ENCODE measurements at regions not wholly inside any gene's neighbourhood (a gene's known extent, or its start where the extent isn't known, plus 50 kb on each side); places are given as distances from the start of the nearest gene placed in this dataset.
A peak's percentile ranks its signal among the peaks of the same experiment; 100 is the strongest.

GRCh38 chr13:111539252-111539651, 218.8 kb downstream of the TEX29 start:
- Histone ChIP-seq H3K27ac (ENCODE audit: insufficient read length, low read depth, low read length) (no peak overlapping the region), H3K23ac (ENCODE audit: insufficient read length, low read depth, low read length) (no peak overlapping the region), H3K9me3 (ENCODE audit: control insufficient read depth, low read depth, low read length) (no peaks in the 10 kb centered on the region), H3K4me1 (ENCODE audit: insufficient read depth, low read length) (peaks cover 5% of the 10 kb centered on the region; the same call in 1 of the 2 replicates), H4K91ac (ENCODE audit: insufficient read length, low read depth, low read length) (no peak overlapping the region), H2AK5ac (ENCODE audit: insufficient read length, low read length) (no peak overlapping the region), H3T11ph (ENCODE audit: low read length) (no peak overlapping the region), H2BK15ac (ENCODE audit: low read depth, low read length) (no peak overlapping the region), H3K79me1 (ENCODE audit: insufficient read depth, low read depth, low read length, poor library complexity, severe bottlenecking) (no peaks in the 10 kb centered on the region), H2AFZ (ENCODE audit: low read length) (no peak overlapping the region), H4K20me1 (ENCODE audit: control insufficient read depth, insufficient read depth, insufficient read length) (no peaks in the 10 kb centered on the region), H3K79me2 (ENCODE audit: insufficient read depth, low read length) (no peaks in the 10 kb centered on the region), H3K27me3 (ENCODE audit: insufficient read depth, low read length) (peaks cover 2% of the 10 kb centered on the region; the same call in 1 of the 2 replicates), H4K8ac (replicated peaks; ENCODE audit: insufficient read length, low read depth, low read length) (no peak overlapping the region), H4K5ac (ENCODE audit: insufficient read length, low read depth, low read length) (no peak overlapping the region), H3K4ac (ENCODE audit: low read depth, low read length) (no peak overlapping the region), H2BK5ac (ENCODE audit: insufficient read length, low read length) (no peak overlapping the region), H2BK12ac (ENCODE audit: insufficient read length, low read depth, low read length) (no peak overlapping the region), H3K18ac (ENCODE audit: insufficient read length, low read depth, low read length) (no peak overlapping the region), H3K23me2 (ENCODE audit: insufficient read length, low read depth, low read length, poor library complexity, severe bottlenecking) (peaks cover 6% of the 10 kb centered on the region), H3K56ac (ENCODE audit: insufficient read length, low read depth, low read length) (no peak overlapping the region), H2BK120ac (ENCODE audit: low read depth, low read length, poor library complexity, severe bottlenecking) (no peak overlapping the region), H2BK20ac (ENCODE audit: low read depth, low read length, poor library complexity, severe bottlenecking) (no peak overlapping the region), H3K9ac (ENCODE audit: extremely low read depth, insufficient read length, low read length) (no peak overlapping the region), H3K4me2 (ENCODE audit: insufficient read depth, insufficient read length, low read length) (no peak overlapping the region), H3K14ac (ENCODE audit: insufficient read depth, low read length) (no peak overlapping the region)
- Mint-ChIP-seq H3K4me3 (no peak overlapping the region), H3K4me1 (peaks cover 35 to 51% of the 10 kb centered on the region in 2 experiments), H3K9me3 (no peaks in the 10 kb centered on the region), H3K36me3 (ENCODE audit: insufficient read depth in 1 of 3, low read depth in 3 of 3) (no peaks in the 10 kb centered on the region), H3K27me3 (ENCODE audit: low read depth) (peaks cover 51% of the 10 kb centered on the region), H3K27ac (0 out of 7 replicates have a peak overlapping the region, but pooled peaks of 1 of the 3 experiments have one; percentile 64)
- DNase-seq, result no peak
- no CpG with 5 or more reads among the region's 12 CpGs for WGBS (ENCODE audit: extremely low coverage, insufficient read length, low lambda C conversion rate)
- TF ChIP-seq CTCF (conservative IDR thresholded peaks at IDR 0.05), result no peak
